ENCODE measurements at regions not wholly inside any gene's neighbourhood (a gene's known extent, or its start where the extent isn't known, plus 50 kb on each side); places are given as distances from the start of the nearest gene placed in this dataset.

GRCh38 chr13:30845297-30846214, 60.5 kb upstream of the MEDAG start:
- peak; percentile 17 for DNase-seq (ENCODE audit: low read depth)

- peak; percentile 60 for DNase-seq (ENCODE audit: low read depth)
These were observed 59.8 kb upstream of the MEDAG start for GRCh38 chr13:30846311-30846710.

- no peak for DNase-seq (ENCODE audit: low read depth)
These were observed 59.2 kb upstream of the MEDAG start for GRCh38 chr13:30846866-30847265.

- DNase-seq (ENCODE audit: low read depth): peak; percentile 99
These were observed 58.3 kb upstream of the MEDAG start for GRCh38 chr13:30847650-30848307.

GRCh38 chr13:30848332-30849027, 57.6 kb upstream of the MEDAG start:
- DNase-seq (ENCODE audit: low read depth): no peak

- no peak for DNase-seq (ENCODE audit: low read depth)
These were observed 56.5 kb upstream of the MEDAG start for GRCh38 chr13:30849611-30850010.

- DNase-seq (ENCODE audit: low read depth): no peak
These were observed 55.7 kb upstream of the MEDAG start for GRCh38 chr13:30850204-30850866.

- no peak for DNase-seq (ENCODE audit: low read depth)
These were observed 55.2 kb upstream of the MEDAG start for GRCh38 chr13:30850867-30851211.

GRCh38 chr13:30851697-30852096, 54.4 kb upstream of the MEDAG start:
- no peak for DNase-seq (ENCODE audit: low read depth)

- no peak for DNase-seq (ENCODE audit: low read depth)
These were observed 50.5 kb upstream of the MEDAG start for GRCh38 chr13:30855569-30855968.

GRCh38 chr13:30856005-30856790, 49.9 kb upstream of the MEDAG start:
- no peak for DNase-seq (ENCODE audit: low read depth)

Data from fibroblast of gingiva (primary cell).